HEK293 (cell line): ENCODE measurements at regions not wholly inside any gene's neighbourhood (a gene's known extent, or its start where the extent isn't known, plus 50 kb on each side); places are given as distances from the start of the nearest gene placed in this dataset.

Experiments
- CTCF ChIA-PET: fragments of 350-600 bp; formaldehyde crosslinking; extraction: SDS; loops from one replicate; lab custom pipeline; 2021; ENCODE audit warnings: antibody characterized with exemption; lab: Yijun Ruan, JAX
- POLR2A ChIA-PET: fragments of 300-600 bp; formaldehyde crosslinking; extraction: SDS; loops from one replicate; lab custom pipeline; 2020; ENCODE audit warnings: antibody characterized with exemption, inconsistent platforms; lab: Yijun Ruan, JAX
- H3K27ac ChIP-seq: fragments of 200-500 bp; sonication (Bioruptor generic); 2 replicates; pipeline ENCODE4 v1.5.1; 2014; ENCODE audit warnings: low read depth, low read length, control low read depth, inconsistent platforms; ENCODE audit errors: extremely low read depth
- H3K36me3 ChIP-seq, 2 experiments: fragments of 200-500 bp in 1 of 2; sonication (Bioruptor generic) in 1 of 2; 1 replicate in 1 of 2; 2 replicates in 1 of 2; pipeline ENCODE4 v1.5.1; 2014 to 2017; ENCODE audit warnings: inconsistent platforms in 2 of 2, low read length in 2 of 2; ENCODE audit not compliant: control insufficient read depth in 2 of 2, insufficient read depth in 1 of 2
- H3K4me1 ChIP-seq: fragments of 200-500 bp; sonication (Bioruptor generic); 2 replicates; pipeline ENCODE4 v1.5.1; 2014; ENCODE audit warnings: mild to moderate bottlenecking, low read length, inconsistent platforms; ENCODE audit not compliant: control insufficient read depth, insufficient read depth
- H3K4me3 ChIP-seq: 2 replicates; pipeline ENCODE4 v1.5.1; 2011; ENCODE audit warnings: low read depth, mild to moderate bottlenecking, control low read depth, low read length, moderate library complexity
- H3K9me3 ChIP-seq: fragments of 200-500 bp; sonication (Bioruptor generic); 2 replicates; pipeline ENCODE4 v1.5.1; 2014; ENCODE audit warnings: low read depth, low read length, inconsistent platforms; ENCODE audit not compliant: control insufficient read depth, insufficient read depth
- HOXA7 ChIP-seq: sonication (generic); formaldehyde crosslinking; IDR thresholded peaks from 2 replicates; pipeline ENCODE4 v1.8.1; 2022; ENCODE audit warnings: missing genetic modification reagents, borderline replicate concordance
- KLF7 ChIP-seq: fragments of 450-650 bp; formaldehyde crosslinking; IDR thresholded peaks from 2 replicates; pipeline ENCODE4 v1.5.1; 2016; ENCODE audit warnings: missing biosample characterization, missing genetic modification characterization, borderline replicate concordance
- RBAK ChIP-seq: fragments of 450-650 bp; formaldehyde crosslinking; IDR thresholded peaks from 2 replicates; pipeline ENCODE4 v1.5.1; 2016; ENCODE audit warnings: missing biosample characterization, missing genetic modification characterization
- SALL2 ChIP-seq: fragments of 450-650 bp; formaldehyde crosslinking; IDR thresholded peaks from 2 replicates; pipeline ENCODE4 v1.5.0; 2017; ENCODE audit warnings: missing biosample characterization, mild to moderate bottlenecking, missing genetic modification characterization, borderline replicate concordance
- SP3 ChIP-seq: fragments of 450-650 bp; formaldehyde crosslinking; IDR thresholded peaks from 2 replicates; pipeline ENCODE4 v1.5.1; 2016; ENCODE audit warnings: missing biosample characterization, missing genetic modification characterization
- TCF7L2 ChIP-seq: IDR thresholded peaks from 2 replicates; pipeline ENCODE4 v1.6.1; 2011; ENCODE audit warnings: low read depth, mild to moderate bottlenecking, inconsistent platforms, low read length, moderate library complexity, borderline replicate concordance
- ZBTB20 ChIP-seq: fragments of 450-650 bp; formaldehyde crosslinking; IDR thresholded peaks from 2 replicates; pipeline ENCODE4 v1.5.1; 2016; ENCODE audit warnings: missing biosample characterization, missing genetic modification characterization
- ZFP37 ChIP-seq: fragments of 450-650 bp; formaldehyde crosslinking; IDR thresholded peaks from 2 replicates; pipeline ENCODE4 v1.5.1; 2016; ENCODE audit warnings: missing biosample characterization, missing genetic modification characterization
- ZFP69B ChIP-seq: fragments of 450-650 bp; formaldehyde crosslinking; IDR thresholded peaks from 2 replicates; pipeline ENCODE4 v1.5.1; 2016; ENCODE audit warnings: missing biosample characterization, missing genetic modification characterization
- ZNF175 ChIP-seq: fragments of 450-650 bp; formaldehyde crosslinking; IDR thresholded peaks from 2 replicates; pipeline ENCODE4 v1.5.1; 2016; ENCODE audit warnings: missing biosample characterization, missing genetic modification characterization
- ZNF248 ChIP-seq: fragments of 450-650 bp; formaldehyde crosslinking; IDR thresholded peaks from 2 replicates; pipeline ENCODE4 v1.5.1; 2017; ENCODE audit warnings: missing biosample characterization, missing genetic modification characterization
- ZNF266 ChIP-seq: fragments of 450-650 bp; formaldehyde crosslinking; IDR thresholded peaks from 2 replicates; pipeline ENCODE4 v1.5.1; 2016; ENCODE audit warnings: missing biosample characterization, missing genetic modification characterization, low read depth
- ZNF350 ChIP-seq: fragments of 450-650 bp; formaldehyde crosslinking; IDR thresholded peaks from 2 replicates; pipeline ENCODE4 v1.5.0; 2017; ENCODE audit warnings: missing biosample characterization, mild to moderate bottlenecking, missing genetic modification characterization
- ZNF394 ChIP-seq: fragments of 450-650 bp; formaldehyde crosslinking; IDR thresholded peaks from 2 replicates; pipeline ENCODE4 v1.5.1; 2016; ENCODE audit warnings: missing biosample characterization, missing genetic modification characterization, mild to moderate bottlenecking, moderate library complexity, borderline replicate concordance
- ZNF433 ChIP-seq: fragments of 450-650 bp; formaldehyde crosslinking; IDR thresholded peaks from 2 replicates; pipeline ENCODE4 v1.5.1; 2016; ENCODE audit warnings: missing biosample characterization, missing genetic modification characterization, low read depth
- ZNF555 ChIP-seq: fragments of 450-650 bp; formaldehyde crosslinking; conservative IDR thresholded peaks from 2 replicates; pipeline ENCODE4 v1.5.1; 2017; ENCODE audit warnings: missing biosample characterization, mild to moderate bottlenecking, missing genetic modification characterization, inconsistent platforms
- ZNF558 ChIP-seq: fragments of 450-650 bp; formaldehyde crosslinking; IDR thresholded peaks from 2 replicates; pipeline ENCODE4 v1.5.1; 2016; ENCODE audit warnings: missing biosample characterization, missing genetic modification characterization
- ZNF610 ChIP-seq: fragments of 450-650 bp; formaldehyde crosslinking; IDR thresholded peaks from 2 replicates; pipeline ENCODE4 v1.5.1; 2016; ENCODE audit warnings: missing biosample characterization, missing genetic modification characterization, borderline replicate concordance
- TF ChIP-seq, protein P1 (sequence below): fragments of 450-650 bp; formaldehyde crosslinking; optimal IDR thresholded peaks from 2 replicates; pipeline ENCODE3; 2016; ENCODE audit warnings: missing biosample characterization, mild to moderate bottlenecking, missing genetic modification characterization
- TF ChIP-seq, protein P2 (sequence below): fragments of 450-650 bp; formaldehyde crosslinking; IDR thresholded peaks from 2 replicates; pipeline ENCODE4 v1.5.1; 2017; ENCODE audit warnings: missing biosample characterization, missing genetic modification characterization
- TF ChIP-seq, protein P3 (sequence below): fragments of 450-650 bp; formaldehyde crosslinking; IDR thresholded peaks from 2 replicates; pipeline ENCODE4 v1.5.1; 2016; ENCODE audit warnings: missing biosample characterization, missing genetic modification characterization
- TF ChIP-seq, protein P4 (sequence below): fragments of 450-650 bp; formaldehyde crosslinking; IDR thresholded peaks from 2 replicates; pipeline ENCODE4 v1.5.1; 2016; ENCODE audit warnings: missing biosample characterization, missing genetic modification characterization
- TF ChIP-seq, protein P5 (sequence below): fragments of 450-650 bp; formaldehyde crosslinking; IDR thresholded peaks from 2 replicates; pipeline ENCODE4 v1.5.1; 2017; ENCODE audit warnings: missing biosample characterization, missing genetic modification characterization

DNA sequence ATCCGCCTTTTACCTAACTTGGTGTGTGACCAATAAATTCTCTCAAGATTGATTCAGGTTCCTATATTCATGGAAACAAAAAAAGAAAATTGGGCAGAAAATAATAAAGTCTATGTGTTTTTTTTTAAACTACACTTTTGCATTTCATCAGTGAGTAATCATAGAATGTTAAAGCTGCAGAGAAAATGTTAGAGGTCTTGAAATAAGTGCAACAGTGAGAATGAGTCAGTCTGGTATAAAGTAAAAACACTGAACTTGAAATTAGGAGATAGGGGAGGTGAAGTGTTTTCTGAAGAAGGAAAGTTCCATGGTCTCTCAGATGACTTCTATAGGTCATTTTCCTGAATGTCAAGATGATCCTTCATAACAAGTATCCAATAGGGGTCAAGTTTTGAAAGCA, 202.6 kb upstream of the NRP1 start:
- Histone ChIP-seq H3K9me3 (no peaks in the 10 kb centered on the region), H3K27ac (no peak overlapping the region), H3K36me3 (no peaks in the 10 kb centered on the region), H3K4me1 (no peaks in the 10 kb centered on the region), H3K4me3 (no peak overlapping the region)
- CTCF ChIA-PET, result no interaction called here
- TF ChIP-seq ZNF555 (tag by site-specific recombination), result no peak
- TF ChIP-seq ZNF350 (tag by site-specific recombination), result no peak
- no peak for TF ChIP-seq ZNF610 (tag by site-specific recombination)
- no peak for TF ChIP-seq ZNF558 (tag by site-specific recombination)
- TF ChIP-seq, protein P1, sequence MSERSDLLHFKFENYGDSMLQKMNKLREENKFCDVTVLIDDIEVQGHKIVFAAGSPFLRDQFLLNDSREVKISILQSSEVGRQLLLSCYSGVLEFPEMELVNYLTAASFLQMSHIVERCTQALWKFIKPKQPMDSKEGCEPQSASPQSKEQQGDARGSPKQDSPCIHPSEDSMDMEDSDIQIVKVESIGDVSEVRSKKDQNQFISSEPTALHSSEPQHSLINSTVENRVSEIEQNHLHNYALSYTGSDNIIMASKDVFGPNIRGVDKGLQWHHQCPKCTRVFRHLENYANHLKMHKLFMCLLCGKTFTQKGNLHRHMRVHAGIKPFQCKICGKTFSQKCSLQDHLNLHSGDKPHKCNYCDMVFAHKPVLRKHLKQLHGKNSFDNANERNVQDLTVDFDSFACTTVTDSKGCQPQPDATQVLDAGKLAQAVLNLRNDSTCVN (tag by site-specific recombination), result no peak
- no peak for TF ChIP-seq ZBTB20 (tag by site-specific recombination)
- TF ChIP-seq ZNF175 (tag by site-specific recombination), result no peak
- TF ChIP-seq ZNF433 (tag by site-specific recombination), result no peak
- no peak for TF ChIP-seq ZFP69B (tag by site-specific recombination)
- no peak for TF ChIP-seq HOXA7 (CRISPR knock-in tag)
- TF ChIP-seq, protein P2, sequence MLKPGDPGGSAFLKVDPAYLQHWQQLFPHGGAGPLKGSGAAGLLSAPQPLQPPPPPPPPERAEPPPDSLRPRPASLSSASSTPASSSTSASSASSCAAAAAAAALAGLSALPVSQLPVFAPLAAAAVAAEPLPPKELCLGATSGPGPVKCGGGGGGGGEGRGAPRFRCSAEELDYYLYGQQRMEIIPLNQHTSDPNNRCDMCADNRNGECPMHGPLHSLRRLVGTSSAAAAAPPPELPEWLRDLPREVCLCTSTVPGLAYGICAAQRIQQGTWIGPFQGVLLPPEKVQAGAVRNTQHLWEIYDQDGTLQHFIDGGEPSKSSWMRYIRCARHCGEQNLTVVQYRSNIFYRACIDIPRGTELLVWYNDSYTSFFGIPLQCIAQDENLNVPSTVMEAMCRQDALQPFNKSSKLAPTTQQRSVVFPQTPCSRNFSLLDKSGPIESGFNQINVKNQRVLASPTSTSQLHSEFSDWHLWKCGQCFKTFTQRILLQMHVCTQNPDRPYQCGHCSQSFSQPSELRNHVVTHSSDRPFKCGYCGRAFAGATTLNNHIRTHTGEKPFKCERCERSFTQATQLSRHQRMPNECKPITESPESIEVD (tag by site-specific recombination), result no peak
- TF ChIP-seq KLF7 (tag by site-specific recombination), result no peak
- no peak for TF ChIP-seq ZNF266 (tag by site-specific recombination)
- POLR2A ChIA-PET, result no interaction called here

DNA sequence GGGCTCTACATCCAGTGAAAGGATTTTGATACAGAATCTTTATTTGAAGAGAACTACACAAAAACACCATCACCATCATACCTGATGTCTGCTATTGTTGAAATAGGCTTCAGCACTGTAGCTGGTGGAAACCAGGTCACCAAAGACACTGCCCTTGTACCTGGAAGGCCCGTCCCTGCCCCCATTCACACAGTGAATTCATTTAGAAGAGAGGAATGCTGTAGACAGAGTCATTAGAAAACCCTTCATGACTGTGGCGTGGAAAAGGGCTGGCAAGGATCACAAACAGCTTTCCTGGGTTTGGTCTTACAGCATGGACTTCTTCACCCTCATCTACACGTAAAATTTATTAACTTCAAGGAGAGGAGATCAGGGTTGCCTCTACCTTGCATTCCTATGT, 202.0 kb upstream of the NRP1 start:
- H3K27ac ChIP-seq, result no peak overlapping the region
- TF ChIP-seq SALL2 (tag by site-specific recombination) (no peak), SP3 (no peak), RBAK (tag by site-specific recombination) (no peak), ZNF248 (no peak), ZFP37 (tag by site-specific recombination) (no peak)
- TF ChIP-seq, protein P3, sequence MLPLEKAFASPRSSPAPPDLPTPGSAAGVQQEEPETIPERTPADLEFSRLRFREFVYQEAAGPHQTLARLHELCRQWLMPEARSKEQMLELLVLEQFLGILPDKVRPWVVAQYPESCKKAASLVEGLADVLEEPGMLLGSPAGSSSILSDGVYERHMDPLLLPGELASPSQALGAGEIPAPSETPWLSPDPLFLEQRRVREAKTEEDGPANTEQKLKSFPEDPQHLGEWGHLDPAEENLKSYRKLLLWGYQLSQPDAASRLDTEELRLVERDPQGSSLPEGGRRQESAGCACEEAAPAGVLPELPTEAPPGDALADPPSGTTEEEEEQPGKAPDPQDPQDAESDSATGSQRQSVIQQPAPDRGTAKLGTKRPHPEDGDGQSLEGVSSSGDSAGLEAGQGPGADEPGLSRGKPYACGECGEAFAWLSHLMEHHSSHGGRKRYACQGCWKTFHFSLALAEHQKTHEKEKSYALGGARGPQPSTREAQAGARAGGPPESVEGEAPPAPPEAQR (tag by site-specific recombination), result no peak
- CTCF ChIA-PET, result no interaction called here

DNA sequence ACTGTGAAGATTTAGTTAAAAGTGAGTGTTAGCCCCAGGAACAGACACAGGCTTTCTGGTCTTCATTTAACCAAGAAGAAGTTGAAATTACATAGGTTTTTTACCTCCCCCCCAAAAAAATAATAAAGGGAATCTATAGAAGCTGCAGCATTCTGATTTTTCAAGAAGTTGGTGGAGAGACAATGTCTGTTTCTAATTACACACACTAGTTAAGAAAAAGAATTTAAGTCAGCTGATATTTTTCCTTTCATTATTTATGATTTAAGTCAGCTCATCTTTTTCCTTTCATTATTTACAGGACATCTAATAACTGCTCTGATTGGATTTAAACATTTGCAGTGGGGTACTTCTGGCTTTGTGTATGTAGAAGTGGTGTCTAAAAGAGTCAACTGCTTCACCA, 201.4 kb upstream of the NRP1 start:
- POLR2A ChIA-PET, result no interaction called here
- no peak overlapping the region for H3K4me3 ChIP-seq
- CTCF ChIA-PET, result no interaction called here
- H3K27ac ChIP-seq, result no peak overlapping the region
- no peaks in the 10 kb centered on the region for H3K36me3 ChIP-seq
- no peak for TF ChIP-seq ZNF394 (tag by site-specific recombination)
- no peak for TF ChIP-seq TCF7L2
- TF ChIP-seq, protein P4, sequence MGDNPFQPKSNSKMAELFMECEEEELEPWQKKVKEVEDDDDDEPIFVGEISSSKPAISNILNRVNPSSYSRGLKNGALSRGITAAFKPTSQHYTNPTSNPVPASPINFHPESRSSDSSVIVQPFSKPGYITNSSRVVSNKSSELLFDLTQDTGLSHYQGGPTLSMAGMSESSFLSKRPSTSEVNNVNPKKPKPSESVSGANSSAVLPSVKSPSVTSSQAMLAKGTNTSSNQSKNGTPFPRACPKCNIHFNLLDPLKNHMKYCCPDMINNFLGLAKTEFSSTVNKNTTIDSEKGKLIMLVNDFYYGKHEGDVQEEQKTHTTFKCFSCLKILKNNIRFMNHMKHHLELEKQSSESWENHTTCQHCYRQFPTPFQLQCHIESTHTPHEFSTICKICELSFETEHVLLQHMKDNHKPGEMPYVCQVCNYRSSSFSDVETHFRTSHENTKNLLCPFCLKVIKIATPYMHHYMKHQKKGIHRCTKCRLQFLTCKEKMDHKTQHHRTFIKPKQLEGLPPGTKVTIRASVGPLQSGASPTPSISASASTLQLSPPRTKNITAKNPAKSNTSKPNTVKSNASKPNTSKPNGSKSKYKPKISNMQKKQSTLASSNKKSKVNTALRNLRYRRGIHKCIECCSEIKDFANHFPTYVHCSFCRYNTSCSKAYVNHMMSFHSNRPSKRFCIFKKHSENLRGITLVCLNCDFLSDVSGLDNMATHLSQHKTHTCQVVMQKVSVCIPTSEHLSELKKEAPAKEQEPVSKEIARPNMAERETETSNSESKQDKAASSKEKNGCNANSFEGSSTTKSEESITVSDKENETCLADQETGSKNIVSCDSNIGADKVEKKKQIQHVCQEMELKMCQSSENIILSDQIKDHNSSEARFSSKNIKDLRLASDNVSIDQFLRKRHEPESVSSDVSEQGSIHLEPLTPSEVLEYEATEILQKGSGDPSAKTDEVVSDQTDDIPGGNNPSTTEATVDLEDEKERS, result no peak
- TF ChIP-seq, protein P5, sequence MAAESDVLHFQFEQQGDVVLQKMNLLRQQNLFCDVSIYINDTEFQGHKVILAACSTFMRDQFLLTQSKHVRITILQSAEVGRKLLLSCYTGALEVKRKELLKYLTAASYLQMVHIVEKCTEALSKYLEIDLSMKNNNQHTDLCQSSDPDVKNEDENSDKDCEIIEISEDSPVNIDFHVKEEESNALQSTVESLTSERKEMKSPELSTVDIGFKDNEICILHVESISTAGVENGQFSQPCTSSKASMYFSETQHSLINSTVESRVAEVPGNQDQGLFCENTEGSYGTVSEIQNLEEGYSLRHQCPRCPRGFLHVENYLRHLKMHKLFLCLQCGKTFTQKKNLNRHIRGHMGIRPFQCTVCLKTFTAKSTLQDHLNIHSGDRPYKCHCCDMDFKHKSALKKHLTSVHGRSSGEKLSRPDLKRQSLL (tag by site-specific recombination), result no peak
- TF ChIP-seq, all 188 proteins: peak for 0
- no peaks in the 10 kb centered on the region for H3K4me1 ChIP-seq
- no peaks in the 10 kb centered on the region for H3K9me3 ChIP-seq

More for the DNA sequence above, 202.0 kb upstream of the NRP1 start:
- no peaks in the 10 kb centered on the region for H3K9me3 ChIP-seq
- no peaks in the 10 kb centered on the region for H3K36me3 ChIP-seq
- H3K4me1 ChIP-seq, result no peaks in the 10 kb centered on the region
- POLR2A ChIA-PET, result no interaction called here
- H3K4me3 ChIP-seq, result no peak overlapping the region
